ENCODE measurements at regions not wholly inside any gene's neighbourhood (a gene's known extent, or its start where the extent isn't known, plus 50 kb on each side); places are given as distances from the start of the nearest gene placed in this dataset.
A peak's percentile ranks its signal among the peaks of the same experiment; 100 is the strongest.

DNA sequence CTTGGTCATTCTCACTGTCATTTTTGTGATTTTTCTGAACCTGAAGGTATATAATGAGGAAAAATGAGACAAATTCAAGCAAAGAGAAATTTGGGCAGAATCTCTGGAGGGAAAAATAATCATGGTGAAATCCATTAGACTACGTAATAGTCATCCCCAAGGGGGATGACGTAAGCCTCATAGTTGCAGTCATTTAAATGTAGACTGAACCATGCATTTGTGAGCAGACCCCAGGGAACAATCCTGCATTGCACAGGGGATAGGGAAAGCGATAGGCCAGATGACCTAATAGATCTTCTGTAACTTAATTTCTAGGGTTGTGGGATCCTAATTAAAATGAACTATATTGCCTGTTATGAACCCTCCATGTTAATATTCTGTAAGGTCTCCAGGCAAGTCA, 167.4 kb upstream of the C1orf21 start:
- DNase-seq (ENCODE audit: low read depth) = no peak

DNA sequence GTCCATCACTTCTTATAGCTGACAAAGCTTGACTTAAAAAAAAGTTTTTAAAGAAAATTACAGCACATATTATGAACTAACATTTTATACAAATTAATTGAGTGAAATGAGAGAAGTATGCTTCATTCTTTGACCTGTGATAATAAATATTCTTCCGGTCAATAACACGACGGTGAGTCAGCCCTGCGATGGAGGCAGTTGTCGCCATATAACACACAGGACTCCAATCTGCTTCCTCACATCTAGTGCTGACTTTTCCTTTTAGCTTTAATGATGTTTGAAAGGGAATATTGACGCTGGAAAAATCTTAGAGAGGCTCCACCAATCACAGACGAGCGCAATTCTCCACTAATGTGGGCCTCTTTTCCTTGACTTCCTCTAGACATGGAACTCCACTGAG, 166.9 kb upstream of the C1orf21 start:
- no peak for DNase-seq (ENCODE audit: low read depth)

DNA sequence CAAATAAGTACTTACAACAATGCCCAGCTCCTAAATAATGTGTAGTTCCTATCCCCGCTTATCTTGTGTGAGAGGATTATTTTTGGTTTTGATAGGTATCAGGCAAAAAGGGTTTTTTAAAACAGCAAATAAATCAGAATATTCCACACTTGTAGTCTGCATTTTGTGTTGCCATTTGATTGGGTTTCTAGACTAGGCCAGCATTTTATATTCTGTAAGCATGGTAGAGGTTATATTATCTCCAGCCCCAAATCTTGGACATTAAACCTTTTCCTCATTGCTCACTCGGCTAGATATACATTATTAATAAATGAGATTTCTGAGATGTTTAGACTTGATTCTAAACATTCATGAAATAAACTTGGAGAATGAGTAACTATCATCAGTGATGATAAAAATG, 165.7 kb upstream of the C1orf21 start:
- no peak for DNase-seq (ENCODE audit: low read depth)

DNA sequence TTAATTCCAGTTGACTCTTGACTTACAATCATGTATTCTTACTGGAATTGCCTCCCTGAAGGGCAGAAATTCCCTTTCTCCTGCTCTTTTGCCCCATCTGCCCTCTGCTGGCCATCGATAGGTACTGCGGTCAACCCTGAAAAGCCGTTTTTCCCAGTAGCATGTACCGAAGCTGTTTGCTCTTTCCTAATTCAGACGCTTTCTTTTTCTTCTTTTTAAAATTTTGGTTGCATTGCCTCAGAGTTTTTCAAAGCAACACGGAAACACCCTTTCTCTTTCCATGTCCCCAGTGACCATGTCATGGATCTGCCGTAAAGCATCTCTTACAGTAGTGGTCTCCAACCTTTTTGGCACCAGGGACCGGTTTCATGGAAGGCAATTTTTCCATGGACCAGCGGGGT, 164.2 kb upstream of the C1orf21 start:
- DNase-seq (ENCODE audit: low read depth) = peak; percentile 8

DNA sequence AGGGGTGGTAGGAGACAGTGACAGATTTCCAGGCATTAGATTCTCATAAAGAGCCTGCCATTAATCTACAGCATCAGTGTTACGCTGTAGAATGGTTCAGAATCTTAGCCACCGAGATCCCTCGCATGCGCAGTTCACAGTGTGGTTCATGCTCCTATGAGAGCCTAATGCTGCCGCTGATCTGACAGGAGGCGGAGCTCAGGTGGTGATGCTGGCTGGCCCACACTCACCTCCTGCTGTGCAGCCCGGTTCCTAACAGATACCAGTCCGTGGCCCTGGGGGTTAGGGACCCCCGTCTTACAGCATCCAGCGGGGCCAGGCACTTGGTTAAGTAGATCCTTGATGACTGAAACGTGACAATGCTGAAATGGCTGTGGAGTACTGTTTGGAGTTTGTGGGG, 163.6 kb upstream of the C1orf21 start:
- no peak for DNase-seq (ENCODE audit: low read depth)

DNA sequence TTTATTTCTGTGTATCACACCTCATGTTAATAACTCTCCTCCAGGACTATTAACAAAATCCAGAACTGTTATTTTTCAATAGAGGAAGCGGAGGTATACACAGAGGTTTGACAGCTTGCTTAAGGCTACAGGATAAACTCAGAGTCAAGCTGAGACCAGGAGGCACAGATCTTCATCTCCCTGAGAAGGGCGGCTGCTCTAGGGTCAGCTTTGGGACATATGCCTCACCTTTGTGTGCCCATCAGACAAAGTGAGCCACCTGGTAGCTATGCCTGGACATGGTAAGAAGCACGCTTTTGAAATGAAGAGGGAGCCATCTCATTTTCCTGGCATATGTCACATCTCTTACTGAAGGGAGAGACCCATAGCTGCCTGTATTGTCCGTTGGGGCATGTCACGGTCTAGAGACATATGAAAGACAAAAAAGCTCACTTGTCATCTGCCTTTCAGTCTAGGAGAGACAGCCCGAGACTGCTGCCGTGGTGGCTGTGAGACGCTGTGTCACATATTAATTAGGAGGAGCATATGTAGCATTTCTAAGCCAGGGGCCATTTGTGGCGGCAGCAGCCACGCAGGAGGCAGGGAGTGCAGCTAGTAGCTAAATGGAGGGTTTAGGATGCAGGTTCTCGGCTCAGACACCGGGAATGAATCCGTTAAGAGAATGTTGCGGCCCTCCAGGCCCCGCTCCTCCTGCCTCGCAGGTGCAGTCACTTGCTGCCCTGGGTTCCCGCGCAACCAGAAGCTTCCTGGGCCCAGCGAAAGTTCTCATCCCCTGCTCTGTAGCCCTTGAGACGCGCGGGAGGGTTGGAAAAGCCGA, 161.3 kb upstream of the C1orf21 start:
- no peak for DNase-seq (ENCODE audit: low read depth)

DNA sequence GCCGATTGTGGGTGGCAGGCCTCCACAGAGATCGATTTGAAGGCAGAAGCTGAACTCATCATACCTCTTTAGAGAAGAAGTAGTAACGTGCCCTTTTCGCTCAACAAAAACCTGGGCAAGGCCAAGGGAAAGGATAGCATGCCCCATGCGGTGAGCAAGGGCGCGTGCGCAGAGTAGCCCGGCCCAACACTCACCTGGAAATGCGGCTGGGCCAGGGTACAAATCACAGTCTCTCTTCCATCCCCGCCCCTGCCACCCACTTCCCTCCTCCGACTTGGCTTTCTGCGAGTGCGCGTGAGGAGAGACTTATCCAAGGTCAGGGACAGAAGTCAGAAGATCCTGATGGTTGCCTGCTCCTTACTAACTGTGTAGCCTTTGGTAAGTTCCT, 160.7 kb upstream of the C1orf21 start:
- no peak for DNase-seq (ENCODE audit: low read depth)

DNA sequence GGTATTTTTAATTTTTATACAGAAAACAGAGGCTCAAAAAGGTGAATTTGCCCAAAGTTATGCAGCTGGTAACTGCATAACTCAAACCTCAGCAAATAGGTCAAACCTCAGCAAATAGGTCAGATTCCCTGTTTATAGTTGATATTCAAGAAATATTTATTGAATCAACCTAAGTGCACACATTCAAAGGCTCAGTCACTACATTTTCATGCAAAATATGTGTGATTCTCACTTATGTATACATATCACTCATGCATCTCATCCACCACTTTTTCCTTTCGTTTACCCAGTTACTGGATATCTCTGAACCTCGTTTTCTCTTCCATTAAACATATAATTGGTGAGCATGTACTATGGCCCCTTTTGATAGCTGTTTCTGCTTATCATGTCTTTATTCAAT, 158.3 kb upstream of the C1orf21 start:
- DNase-seq (ENCODE audit: low read depth) = no peak

DNA sequence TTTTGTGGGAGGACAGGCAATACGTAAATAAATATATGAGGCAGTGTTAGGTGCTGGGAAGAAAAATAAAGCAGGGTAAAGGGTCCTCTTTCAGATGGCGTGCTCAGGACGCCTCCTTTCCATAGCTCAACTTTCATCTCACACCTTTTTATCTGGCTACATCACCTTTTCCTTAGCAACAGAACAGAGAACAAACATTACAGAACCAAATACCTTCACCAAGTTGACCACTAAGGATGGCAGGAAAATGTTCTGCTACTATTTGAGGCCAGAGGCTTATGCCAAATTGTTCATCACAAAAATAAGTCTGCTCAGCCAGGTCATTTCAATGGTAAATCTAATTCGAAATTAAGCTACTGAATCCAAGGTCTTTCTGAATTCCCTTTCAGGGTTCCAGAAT, 149.2 kb upstream of the C1orf21 start:
- no peak for DNase-seq (ENCODE audit: low read depth)

DNA sequence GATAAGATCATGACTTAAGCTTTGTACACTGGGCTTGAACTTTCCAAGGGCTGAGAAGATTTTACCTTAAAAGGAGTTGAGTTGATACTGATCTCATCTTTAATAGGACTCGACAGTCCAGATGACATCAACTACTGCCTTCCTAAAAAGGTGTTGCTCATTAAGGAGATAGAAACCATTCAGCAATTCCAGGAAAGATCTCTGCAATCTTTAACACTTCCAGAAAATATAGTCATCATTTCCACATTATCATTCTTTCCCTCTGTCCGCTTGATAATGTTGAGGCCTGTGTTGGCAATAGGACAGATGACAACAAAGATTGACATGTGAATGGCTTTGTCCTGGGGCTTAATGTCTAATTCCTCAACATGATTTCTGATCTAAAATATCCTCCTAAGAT, 145.4 kb upstream of the C1orf21 start:
- DNase-seq (ENCODE audit: low read depth) = no peak

DNA sequence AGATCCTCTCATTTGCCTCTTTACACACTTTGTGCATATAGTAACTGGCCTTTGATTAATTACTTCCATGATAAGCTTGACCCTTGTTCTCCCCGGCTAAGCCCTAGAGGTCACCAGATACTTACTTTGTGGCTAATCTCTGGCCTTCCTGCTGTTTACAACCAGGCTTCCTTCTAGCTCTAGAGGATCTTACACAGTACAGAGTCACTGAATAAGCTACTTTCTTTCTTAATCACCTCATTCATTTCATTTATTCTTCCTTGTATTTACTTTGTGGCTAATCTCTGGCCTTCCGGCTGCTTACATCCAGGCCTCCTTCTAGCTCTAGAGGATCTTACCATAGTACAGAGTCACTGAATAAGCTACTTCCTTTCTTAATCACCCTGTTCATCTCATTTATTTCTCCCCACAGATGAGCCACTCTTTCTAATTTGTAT, 144.3 kb upstream of the C1orf21 start:
- no peak for DNase-seq (ENCODE audit: low read depth)

DNA sequence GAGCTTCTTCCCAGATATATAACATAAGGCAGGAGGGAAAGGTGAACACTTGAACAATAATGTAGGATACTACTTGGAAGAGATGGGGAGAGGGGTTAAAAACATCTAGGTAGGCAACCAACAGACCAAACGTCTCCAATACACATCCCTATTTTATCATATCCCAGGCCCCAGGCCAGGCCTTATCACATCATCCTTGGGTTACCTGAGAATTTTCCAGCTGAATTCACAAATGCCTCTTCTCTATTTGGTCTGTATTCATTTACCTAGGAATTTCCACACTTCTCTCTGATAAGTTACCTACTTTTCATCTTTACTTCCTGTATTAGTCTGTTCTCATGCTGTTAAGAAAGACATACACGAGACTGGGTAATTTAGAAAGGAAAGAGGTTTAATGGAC, 141.9 kb upstream of the C1orf21 start:
- no peak for DNase-seq (ENCODE audit: low read depth)

DNA sequence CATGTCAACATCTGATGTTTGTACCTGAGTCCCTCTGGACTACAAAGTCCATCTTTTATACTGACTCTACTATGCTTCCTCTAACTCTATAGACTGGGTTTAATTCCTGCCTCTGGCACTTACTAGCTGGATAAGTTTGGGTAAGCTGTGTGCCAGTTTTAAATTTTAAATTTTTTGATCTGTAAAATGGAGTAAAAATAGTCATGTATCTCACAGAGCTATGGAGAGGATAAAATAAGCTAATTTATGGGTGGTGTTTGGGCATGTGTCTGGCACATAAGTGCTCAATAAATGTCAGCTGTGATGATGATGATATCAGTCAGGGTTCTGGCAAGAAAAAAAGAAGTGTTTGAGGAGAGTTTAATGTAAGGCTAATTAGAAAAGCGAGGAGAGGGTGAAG, 139.2 kb upstream of the C1orf21 start:
- no peak for DNase-seq (ENCODE audit: low read depth)

DNA sequence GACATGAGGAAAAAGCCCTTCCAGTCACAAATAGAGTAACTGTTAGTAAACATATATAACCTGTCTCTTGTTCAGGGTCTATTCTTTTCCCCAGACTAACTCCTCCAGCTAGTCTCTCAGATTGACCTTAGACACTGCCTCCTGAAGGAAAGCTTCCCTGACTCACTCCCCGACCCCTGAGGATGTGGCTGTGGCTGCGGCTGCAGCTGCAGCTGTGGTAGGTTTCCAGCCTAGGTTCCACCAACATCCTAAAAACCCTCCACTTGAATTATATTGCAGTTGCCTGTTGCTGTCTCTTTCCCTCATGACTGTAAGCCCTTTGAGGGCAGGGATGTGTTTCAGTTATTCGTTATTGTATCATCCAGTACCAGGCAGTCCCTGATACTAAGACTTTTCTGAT, 132.9 kb upstream of the C1orf21 start:
- no peak for DNase-seq (ENCODE audit: low read depth)

DNA sequence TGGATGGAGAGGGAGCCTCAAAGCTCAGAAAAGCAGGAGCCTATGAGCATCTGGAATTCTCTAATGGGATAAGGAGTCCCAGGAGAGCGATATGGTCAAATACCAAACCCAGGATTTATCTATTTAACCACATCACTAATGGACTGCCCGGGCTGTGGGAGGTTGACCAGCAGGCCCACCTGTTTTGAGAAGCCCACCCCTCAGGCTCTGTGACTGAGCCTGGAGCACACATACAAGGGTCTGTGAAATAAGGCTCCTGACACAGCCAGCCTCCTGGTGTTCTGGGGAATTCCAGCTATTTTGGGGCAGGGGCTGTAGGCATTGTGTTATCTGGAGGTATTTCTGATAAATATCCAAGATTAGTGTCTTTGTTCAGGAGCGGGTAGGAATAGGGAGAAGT, 132.0 kb upstream of the C1orf21 start:
- DNase-seq (ENCODE audit: low read depth) = no peak

DNA sequence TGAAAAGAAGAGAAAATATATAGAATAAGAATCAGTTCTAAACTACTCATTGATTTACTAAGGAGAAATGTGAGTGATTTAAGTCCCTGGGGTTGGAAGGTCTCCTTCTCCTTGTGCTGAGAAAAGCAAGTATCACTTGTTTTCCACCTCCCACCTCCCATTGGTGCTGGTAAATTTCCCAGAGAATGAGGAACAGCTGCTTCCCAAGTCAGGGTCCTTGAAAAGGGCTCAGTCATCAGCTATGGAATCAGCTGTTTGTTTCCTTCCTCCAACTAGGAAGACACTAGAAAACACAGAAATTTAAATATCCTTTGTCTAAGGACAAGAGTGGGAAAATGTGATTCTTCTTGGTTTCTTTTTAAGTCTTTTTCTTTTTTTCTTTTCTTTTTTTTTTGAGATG, 131.3 kb upstream of the C1orf21 start:
- DNase-seq (ENCODE audit: low read depth) = no peak

DNA sequence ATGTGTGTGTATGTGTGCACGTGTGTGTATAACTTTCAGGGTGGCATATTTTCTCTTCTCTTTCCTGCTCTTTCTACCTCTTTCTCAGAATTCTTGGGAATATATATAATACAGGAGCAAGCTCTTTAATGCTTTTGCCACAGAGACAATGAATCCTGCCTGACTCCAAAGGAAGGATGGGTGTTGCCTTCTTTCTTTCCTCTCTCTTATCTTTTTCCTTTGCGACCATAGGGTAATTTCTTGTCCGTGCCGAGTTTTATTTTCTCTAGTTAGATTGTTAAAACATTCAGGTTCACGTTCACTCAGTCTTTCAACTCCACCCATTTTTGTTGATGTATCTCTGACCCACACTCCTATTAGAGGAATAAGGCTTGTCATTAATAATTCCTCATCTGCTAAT, 129.0 kb upstream of the C1orf21 start:
- no peak for DNase-seq (ENCODE audit: low read depth)

DNA sequence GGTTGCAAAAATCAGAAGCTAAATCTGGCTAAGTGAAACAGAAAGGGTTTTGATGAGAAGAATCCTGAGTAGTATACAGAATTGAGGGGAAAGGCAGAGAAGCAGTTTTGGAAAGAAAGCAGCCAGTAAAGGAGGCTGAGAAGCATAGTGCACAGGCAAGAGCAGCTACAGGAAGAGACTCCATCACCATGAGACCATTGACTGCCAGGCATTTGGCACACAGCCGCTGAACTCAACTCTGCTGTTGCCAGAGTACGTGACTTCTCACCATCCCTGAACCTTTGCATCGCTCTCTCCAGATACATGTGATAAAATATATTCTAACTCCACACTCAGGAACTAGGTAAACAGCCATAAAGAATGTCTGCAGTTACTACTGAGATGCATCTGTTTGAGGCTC, 128.3 kb upstream of the C1orf21 start:
- no peak for DNase-seq (ENCODE audit: low read depth)

DNA sequence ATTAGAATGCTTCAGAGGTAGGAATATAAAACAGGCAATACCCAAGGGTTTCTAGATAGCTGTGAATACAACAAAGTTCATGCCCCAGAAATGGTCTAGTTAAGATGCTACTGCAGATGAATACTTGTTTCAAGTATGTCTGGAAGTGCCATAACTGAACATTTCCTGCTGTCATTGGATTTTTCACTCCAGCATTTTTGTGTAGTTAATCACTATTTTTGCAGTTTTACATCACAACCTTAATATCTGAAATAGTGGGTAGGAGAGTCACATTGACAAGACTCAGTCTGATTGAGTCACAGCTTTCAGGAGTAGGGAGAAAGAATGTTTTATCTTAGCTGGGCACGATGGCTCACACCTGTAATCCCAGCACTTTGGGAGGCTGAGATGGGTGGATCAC, 126.4 kb upstream of the C1orf21 start:
- DNase-seq (ENCODE audit: low read depth) = no peak

DNA sequence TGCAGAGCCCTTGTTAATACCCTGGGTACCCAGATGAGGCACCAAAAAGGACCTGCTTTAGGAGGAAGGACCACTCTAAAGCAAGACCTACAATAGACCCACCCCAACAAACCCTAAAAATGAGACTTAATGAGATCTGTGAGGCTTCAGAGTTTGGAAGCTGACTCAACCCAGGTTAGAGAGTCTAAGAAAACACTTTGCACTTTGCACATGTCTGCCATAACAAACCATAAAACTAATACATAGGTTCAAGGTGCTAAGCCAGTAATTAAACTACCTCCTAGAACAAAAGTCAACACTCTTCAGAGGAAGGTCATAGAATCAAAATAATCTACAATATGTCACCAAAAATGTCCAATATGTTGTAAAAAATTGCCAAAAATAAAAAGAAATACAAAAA, 124.7 kb upstream of the C1orf21 start:
- DNase-seq (ENCODE audit: low read depth) = no peak

DNA sequence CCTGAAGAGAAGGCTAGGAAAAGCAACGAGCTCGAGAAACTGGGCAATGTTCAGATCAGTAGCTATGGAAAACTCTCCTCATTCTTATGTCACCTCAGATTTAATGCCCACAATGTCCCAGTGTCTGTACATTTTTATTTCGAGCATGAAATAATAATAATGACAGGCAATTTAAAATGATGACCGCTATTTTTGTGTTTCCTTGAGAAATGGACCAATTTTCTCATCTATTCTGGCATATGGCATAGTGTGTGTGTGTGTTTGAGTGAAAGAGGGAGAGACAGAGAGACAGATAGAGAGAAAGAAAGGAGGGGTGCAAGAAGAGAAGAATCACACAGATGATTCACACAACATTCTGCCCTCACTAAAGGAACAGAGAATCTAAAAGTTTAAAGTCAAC, 119.1 kb upstream of the C1orf21 start:
- DNase-seq (ENCODE audit: low read depth) = no peak

DNA sequence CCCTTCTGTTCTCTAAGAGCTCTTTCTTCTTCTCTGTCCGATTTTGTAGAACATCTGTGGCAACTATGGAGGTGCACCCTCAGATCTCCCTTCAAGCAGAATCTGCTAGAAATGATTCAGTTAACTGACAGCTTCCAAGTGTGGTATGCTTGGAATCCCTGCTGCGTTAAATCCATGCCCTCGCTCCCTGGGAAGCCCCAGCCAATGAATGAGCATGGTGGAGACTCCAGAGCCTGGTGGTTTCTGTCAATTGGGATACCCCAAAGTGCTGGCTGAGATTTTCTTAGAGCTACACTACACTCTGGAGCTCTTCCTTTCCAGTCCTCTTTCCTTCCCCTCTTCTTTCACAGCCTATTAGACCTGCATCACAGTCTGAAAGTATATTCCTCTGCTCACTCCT, 116.3 kb upstream of the C1orf21 start:
- DNase-seq (ENCODE audit: low read depth) = no peak

DNA sequence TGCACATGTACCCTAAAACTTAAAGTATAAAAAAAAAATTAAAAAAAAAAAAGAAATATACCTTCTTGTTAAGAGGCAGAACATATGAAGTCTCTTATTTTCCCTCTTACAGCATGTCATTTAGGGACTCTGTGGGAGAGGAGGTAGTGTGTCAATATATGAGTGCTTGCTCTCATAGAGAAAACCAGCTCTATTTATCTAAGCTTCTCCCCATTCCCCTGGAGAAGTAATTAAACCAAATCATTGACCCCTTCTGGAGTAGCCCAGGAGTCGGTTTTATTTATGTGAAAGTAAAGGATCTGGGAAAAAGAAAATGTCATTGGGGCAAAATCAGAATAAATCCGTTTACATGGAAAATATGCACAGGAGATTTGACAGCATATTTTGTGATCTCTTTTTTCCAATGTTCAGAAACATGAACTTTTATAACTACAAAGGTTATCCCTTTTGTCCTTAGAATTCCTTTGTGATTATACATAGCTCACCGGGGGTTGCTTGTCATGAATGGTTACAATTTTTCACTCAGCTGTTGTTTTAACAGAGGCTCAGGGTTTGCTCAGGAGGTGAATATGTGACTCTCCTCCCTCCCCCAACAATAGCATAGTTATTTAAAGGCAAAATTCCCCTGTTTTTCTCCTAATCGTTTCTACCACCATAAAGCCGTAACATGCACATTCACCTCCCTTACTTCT, 114.5 kb upstream of the C1orf21 start:
- DNase-seq (ENCODE audit: low read depth) = no peak

DNA sequence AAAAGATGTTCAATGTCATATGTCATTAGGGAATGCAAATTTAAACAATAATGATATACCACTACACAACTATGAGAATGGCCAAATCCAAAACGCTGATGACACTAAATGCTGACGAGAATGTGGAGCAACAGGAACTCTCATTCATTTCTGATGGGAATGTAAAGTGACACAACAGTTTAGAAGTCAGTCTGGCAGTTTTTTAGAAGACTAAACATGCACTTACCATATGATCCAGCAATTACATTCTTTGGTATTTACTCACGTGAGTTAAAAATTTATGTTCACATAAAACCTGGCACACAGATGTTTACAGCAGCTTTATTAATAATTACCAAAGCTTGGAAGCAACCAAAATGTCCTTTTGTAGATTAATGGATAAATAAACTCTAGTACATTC, 110.4 kb upstream of the C1orf21 start:
- DNase-seq (ENCODE audit: low read depth) = no peak

Data from stimulated activated CD4-positive, alpha-beta T cell treated with anti-CD3 and anti-CD28 coated beads, Interleukin-2, amount 100 ng/mL, for 4 hours (primary cell).